ENCODE measurements at regions not wholly inside any gene's neighbourhood (a gene's known extent, or its start where the extent isn't known, plus 50 kb on each side); places are given as distances from the start of the nearest gene placed in this dataset.

DNA sequence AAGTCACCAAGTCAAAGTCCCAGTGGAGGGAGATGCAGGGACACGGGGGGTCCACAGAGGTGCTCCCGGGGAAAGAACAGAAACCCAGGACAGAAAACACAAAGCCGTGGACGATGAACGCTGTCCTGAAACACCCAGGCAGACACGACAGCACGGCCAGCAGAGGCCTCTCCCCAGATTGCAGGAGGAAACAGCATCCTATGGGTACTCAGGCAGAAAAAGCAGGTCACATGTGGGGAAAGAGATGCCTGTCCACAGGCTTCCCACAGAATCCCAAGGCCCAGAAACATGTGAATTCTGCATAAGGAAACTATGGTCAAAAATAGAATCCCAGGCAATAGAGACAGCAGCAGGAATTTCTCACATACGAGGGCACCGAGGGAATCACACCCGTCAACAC, 53.6 kb upstream of the ADGRA1 start:
- Histone ChIP-seq H3K9me3 (ENCODE audit: control insufficient read depth in 4 of 4, low read length in 3 of 4) (no peaks in the 10 kb centered on the region), H3K4me1 (ENCODE audit: control insufficient read depth in 4 of 4, insufficient read depth in 4 of 4, low read length in 3 of 4) (no peaks in the 10 kb centered on the region), H3K4me3 (ENCODE audit: low read depth in 1 of 3, low read length in 3 of 3) (no peak overlapping the region), H3K9ac (ENCODE audit: low read depth in 1 of 2, low read length in 2 of 2) (no peak overlapping the region), H3K36me3 (ENCODE audit: control insufficient read depth in 4 of 4, insufficient read depth in 3 of 4, low read depth in 1 of 4, low read length in 3 of 4) (no peaks in the 10 kb centered on the region), H3K27me3 (ENCODE audit: control insufficient read depth in 4 of 4, insufficient read depth in 4 of 4, low read length in 3 of 4) (peaks cover 0 to 3% (median 0%) of the 10 kb centered on the region in 4 donors), H3K27ac (ENCODE audit: low read depth in 1 of 2, low read length in 2 of 2) (no peak overlapping the region)
- DNase-seq (ENCODE audit: low spot score) = no peak
- TF ChIP-seq, protein P1, sequence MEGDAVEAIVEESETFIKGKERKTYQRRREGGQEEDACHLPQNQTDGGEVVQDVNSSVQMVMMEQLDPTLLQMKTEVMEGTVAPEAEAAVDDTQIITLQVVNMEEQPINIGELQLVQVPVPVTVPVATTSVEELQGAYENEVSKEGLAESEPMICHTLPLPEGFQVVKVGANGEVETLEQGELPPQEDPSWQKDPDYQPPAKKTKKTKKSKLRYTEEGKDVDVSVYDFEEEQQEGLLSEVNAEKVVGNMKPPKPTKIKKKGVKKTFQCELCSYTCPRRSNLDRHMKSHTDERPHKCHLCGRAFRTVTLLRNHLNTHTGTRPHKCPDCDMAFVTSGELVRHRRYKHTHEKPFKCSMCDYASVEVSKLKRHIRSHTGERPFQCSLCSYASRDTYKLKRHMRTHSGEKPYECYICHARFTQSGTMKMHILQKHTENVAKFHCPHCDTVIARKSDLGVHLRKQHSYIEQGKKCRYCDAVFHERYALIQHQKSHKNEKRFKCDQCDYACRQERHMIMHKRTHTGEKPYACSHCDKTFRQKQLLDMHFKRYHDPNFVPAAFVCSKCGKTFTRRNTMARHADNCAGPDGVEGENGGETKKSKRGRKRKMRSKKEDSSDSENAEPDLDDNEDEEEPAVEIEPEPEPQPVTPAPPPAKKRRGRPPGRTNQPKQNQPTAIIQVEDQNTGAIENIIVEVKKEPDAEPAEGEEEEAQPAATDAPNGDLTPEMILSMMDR (IDR thresholded peaks at IDR 0.05; ENCODE audit: low read depth, low read length, missing input control) = no peak
- TF ChIP-seq, protein P2, sequence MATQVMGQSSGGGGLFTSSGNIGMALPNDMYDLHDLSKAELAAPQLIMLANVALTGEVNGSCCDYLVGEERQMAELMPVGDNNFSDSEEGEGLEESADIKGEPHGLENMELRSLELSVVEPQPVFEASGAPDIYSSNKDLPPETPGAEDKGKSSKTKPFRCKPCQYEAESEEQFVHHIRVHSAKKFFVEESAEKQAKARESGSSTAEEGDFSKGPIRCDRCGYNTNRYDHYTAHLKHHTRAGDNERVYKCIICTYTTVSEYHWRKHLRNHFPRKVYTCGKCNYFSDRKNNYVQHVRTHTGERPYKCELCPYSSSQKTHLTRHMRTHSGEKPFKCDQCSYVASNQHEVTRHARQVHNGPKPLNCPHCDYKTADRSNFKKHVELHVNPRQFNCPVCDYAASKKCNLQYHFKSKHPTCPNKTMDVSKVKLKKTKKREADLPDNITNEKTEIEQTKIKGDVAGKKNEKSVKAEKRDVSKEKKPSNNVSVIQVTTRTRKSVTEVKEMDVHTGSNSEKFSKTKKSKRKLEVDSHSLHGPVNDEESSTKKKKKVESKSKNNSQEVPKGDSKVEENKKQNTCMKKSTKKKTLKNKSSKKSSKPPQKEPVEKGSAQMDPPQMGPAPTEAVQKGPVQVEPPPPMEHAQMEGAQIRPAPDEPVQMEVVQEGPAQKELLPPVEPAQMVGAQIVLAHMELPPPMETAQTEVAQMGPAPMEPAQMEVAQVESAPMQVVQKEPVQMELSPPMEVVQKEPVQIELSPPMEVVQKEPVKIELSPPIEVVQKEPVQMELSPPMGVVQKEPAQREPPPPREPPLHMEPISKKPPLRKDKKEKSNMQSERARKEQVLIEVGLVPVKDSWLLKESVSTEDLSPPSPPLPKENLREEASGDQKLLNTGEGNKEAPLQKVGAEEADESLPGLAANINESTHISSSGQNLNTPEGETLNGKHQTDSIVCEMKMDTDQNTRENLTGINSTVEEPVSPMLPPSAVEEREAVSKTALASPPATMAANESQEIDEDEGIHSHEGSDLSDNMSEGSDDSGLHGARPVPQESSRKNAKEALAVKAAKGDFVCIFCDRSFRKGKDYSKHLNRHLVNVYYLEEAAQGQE (IDR thresholded peaks at IDR 0.05) = no peak
- WGBS = 84% methylated on average over 10 of the region's 10 CpGs

DNA sequence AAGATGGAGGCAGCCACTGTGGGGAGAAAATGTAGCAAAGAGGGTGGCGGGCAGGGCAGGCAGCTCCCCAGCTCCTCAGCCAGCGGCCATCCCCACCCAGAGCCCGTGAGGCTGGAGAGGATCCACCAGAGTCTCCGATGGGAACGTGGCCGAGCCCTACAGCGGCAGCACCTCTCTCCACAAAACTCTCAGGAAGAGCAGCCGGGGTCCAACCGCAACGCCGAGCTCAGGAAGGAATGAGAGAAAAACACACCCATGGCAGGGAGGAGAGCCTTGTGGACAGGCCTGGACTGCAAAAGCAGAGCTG, 54.0 kb upstream of the ADGRA1 start:
- 85% methylated on average over 11 of the region's 11 CpGs for WGBS
- Histone ChIP-seq H3K27me3 (ENCODE audit: control insufficient read depth in 4 of 4, insufficient read depth in 4 of 4, low read length in 3 of 4) (peaks cover 0 to 3% (median 0%) of the 10 kb centered on the region in 4 donors), H3K4me3 (ENCODE audit: low read depth in 1 of 3, low read length in 3 of 3) (no peak overlapping the region), H3K36me3 (ENCODE audit: control insufficient read depth in 4 of 4, insufficient read depth in 3 of 4, low read depth in 1 of 4, low read length in 3 of 4) (no peaks in the 10 kb centered on the region), H3K9ac (ENCODE audit: low read depth in 1 of 2, low read length in 2 of 2) (no peak overlapping the region), H3K27ac (ENCODE audit: low read depth in 1 of 2, low read length in 2 of 2) (no peak overlapping the region), H3K4me1 (ENCODE audit: control insufficient read depth in 4 of 4, insufficient read depth in 4 of 4, low read length in 3 of 4) (no peaks in the 10 kb centered on the region), H3K9me3 (ENCODE audit: control insufficient read depth in 4 of 4, low read length in 3 of 4) (no peaks in the 10 kb centered on the region)
- no peak for TF ChIP-seq TAF1 (conservative IDR thresholded peaks at IDR 0.05)
- no peak for TF ChIP-seq EGR1 (IDR thresholded peaks at IDR 0.05; ENCODE audit: low read depth in 2 of 2)
- TF ChIP-seq, protein P3, sequence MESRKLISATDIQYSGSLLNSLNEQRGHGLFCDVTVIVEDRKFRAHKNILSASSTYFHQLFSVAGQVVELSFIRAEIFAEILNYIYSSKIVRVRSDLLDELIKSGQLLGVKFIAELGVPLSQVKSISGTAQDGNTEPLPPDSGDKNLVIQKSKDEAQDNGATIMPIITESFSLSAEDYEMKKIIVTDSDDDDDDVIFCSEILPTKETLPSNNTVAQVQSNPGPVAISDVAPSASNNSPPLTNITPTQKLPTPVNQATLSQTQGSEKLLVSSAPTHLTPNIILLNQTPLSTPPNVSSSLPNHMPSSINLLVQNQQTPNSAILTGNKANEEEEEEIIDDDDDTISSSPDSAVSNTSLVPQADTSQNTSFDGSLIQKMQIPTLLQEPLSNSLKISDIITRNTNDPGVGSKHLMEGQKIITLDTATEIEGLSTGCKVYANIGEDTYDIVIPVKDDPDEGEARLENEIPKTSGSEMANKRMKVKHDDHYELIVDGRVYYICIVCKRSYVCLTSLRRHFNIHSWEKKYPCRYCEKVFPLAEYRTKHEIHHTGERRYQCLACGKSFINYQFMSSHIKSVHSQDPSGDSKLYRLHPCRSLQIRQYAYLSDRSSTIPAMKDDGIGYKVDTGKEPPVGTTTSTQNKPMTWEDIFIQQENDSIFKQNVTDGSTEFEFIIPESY (IDR thresholded peaks at IDR 0.05) = no peak
- no peak for TF ChIP-seq HNF4G (IDR thresholded peaks at IDR 0.05)
- no peak for TF ChIP-seq YY1 (IDR thresholded peaks at IDR 0.05)
- TF ChIP-seq GABPA (IDR thresholded peaks at IDR 0.05 in 1 of 2, conservative IDR thresholded peaks at IDR 0.05 in 1 of 2) = no peak
- TF ChIP-seq FOXA1 (IDR thresholded peaks at IDR 0.05) = no peak
- TF ChIP-seq, protein P4, sequence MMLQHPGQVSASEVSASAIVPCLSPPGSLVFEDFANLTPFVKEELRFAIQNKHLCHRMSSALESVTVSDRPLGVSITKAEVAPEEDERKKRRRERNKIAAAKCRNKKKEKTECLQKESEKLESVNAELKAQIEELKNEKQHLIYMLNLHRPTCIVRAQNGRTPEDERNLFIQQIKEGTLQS (IDR thresholded peaks at IDR 0.05) = no peak
- TF ChIP-seq, protein P2 (IDR thresholded peaks at IDR 0.05) = no peak
- no peak for TF ChIP-seq FOXA2 (IDR thresholded peaks at IDR 0.05)
- no peak for DNase-seq (ENCODE audit: low spot score)
